GM12865 (cell line): ENCODE measurements at regions not wholly inside any gene's neighbourhood (a gene's known extent, or its start where the extent isn't known, plus 50 kb on each side); places are given as distances from the start of the nearest gene placed in this dataset.
A peak's percentile ranks its signal among the peaks of the same experiment; 100 is the strongest.

ENCODE experiments used
- DNase-seq: peaks from one replicate; pipeline ENCODE4 v3.0.0; 2010; ENCODE audit warnings: low read depth
- H3K4me3 ChIP-seq: 2 replicates; pipeline ENCODE4 v1.5.1; 2011; ENCODE audit warnings: mild to moderate bottlenecking, low read depth, low read length, control low read depth
- CTCF ChIP-seq: IDR thresholded peaks from 2 replicates; pipeline ENCODE4 v1.5.1; 2011; ENCODE audit warnings: low read length, control low read depth, low read depth, inconsistent platforms; ENCODE audit not compliant: insufficient read depth; ENCODE audit errors: missing control alignments

GRCh38 chr5:60261732-60262131 lies 368.2 kb upstream of the PDE4D start:
- peak; percentile 10 for DNase-seq
- no peak for TF ChIP-seq CTCF
- no peak overlapping the region for H3K4me3 ChIP-seq

GRCh38 chr5:60260658-60261057 lies 367.1 kb upstream of the PDE4D start:
- DNase-seq = no peak
- no peak for TF ChIP-seq CTCF
- H3K4me3 ChIP-seq = no peak overlapping the region

- no peak for TF ChIP-seq CTCF
- DNase-seq = no peak
These were observed 366.2 kb upstream of the PDE4D start for GRCh38 chr5:60259730-60260129.

GRCh38 chr5:60257596-60258271 lies 364.2 kb upstream of the PDE4D start:
- no peak overlapping the region for H3K4me3 ChIP-seq
- no peak for DNase-seq
- TF ChIP-seq CTCF = no peak

More at GRCh38 chr5:60259730-60260129, 366.2 kb upstream of the PDE4D start:
- H3K4me3 ChIP-seq = no peak overlapping the region

GRCh38 chr5:60256546-60256945 lies 363.0 kb upstream of the PDE4D start:
- no peak overlapping the region for H3K4me3 ChIP-seq
- TF ChIP-seq CTCF = no peak
- no peak for DNase-seq

GRCh38 chr5:60248901-60249300 lies 355.4 kb upstream of the PDE4D start:
- no peak for TF ChIP-seq CTCF
- H3K4me3 ChIP-seq = no peak overlapping the region
- DNase-seq = peak; percentile 78

- no peak overlapping the region for H3K4me3 ChIP-seq
- no peak for DNase-seq
- TF ChIP-seq CTCF = no peak
These were observed 350.2 kb upstream of the PDE4D start for GRCh38 chr5:60243713-60244112.
